MM.1S (cell line): ENCODE measurements at regions not wholly inside any gene's neighbourhood (a gene's known extent, or its start where the extent isn't known, plus 50 kb on each side); places are given as distances from the start of the nearest gene placed in this dataset.
"Not testable (repeated sequence)": the region's sequence is repeated elsewhere in the genome, so short reads cannot be mapped to it uniquely, and the experiment has no call there.

Experiments used
- DNase-seq: peaks from one replicate; pipeline ENCODE4 v3.0.0-alpha.2; 2015
- H2AFZ ChIP-seq: fragments of 300-600 bp; sonication (generic); 2 replicates; pipeline ENCODE4 v1.6.0; 2016; ENCODE audit warnings: antibody characterized with exemption, low read length
- H3F3A ChIP-seq: fragments of 300-600 bp; sonication (generic); 2 replicates; pipeline ENCODE4 v1.6.1; 2016; ENCODE audit warnings: mild to moderate bottlenecking, antibody characterized with exemption, low read length, moderate library complexity, mixed read lengths; ENCODE audit not compliant: insufficient read depth
- H3K27ac ChIP-seq: fragments of 300-600 bp; sonication (generic); 2 replicates; pipeline ENCODE4 v1.5.1; 2016; ENCODE audit warnings: mild to moderate bottlenecking, low read length
- H3K27me3 ChIP-seq: fragments of 300-600 bp; sonication (generic); replicated peaks from 2 replicates; pipeline ENCODE4 v1.6.0; 2016; ENCODE audit warnings: low read length; ENCODE audit not compliant: insufficient read depth
- H3K36me3 ChIP-seq: fragments of 300-600 bp; sonication (generic); replicated peaks from 2 replicates; pipeline ENCODE4 v1.6.1; 2016; ENCODE audit warnings: mild to moderate bottlenecking, low read length, mixed read lengths; ENCODE audit not compliant: insufficient read depth
- H3K4me1 ChIP-seq: fragments of 300-600 bp; sonication (generic); 2 replicates; pipeline ENCODE4 v1.6.1; 2016; ENCODE audit warnings: low read length, mixed read lengths
- H3K4me2 ChIP-seq: fragments of 300-600 bp; sonication (generic); 2 replicates; pipeline ENCODE4 v1.6.0; 2016; ENCODE audit warnings: low read depth, low read length
- H3K4me3 ChIP-seq: fragments of 300-600 bp; sonication (generic); 2 replicates; pipeline ENCODE4 v1.5.1; 2016; ENCODE audit warnings: low read length, mixed read lengths
- H3K79me2 ChIP-seq: fragments of 300-600 bp; sonication (generic); 2 replicates; pipeline ENCODE4 v1.6.1; 2016; ENCODE audit warnings: mixed run types, low read length, mixed read lengths
- H3K9ac ChIP-seq: fragments of 300-600 bp; sonication (generic); 2 replicates; pipeline ENCODE4 v1.6.1; 2016; ENCODE audit warnings: low read length, mixed read lengths
- H3K9me2 ChIP-seq: fragments of 300-600 bp; sonication (generic); replicated peaks from 2 replicates; pipeline ENCODE4 v1.6.1; 2016; ENCODE audit warnings: mild to moderate bottlenecking, low read length, mixed read lengths; ENCODE audit not compliant: insufficient read depth
- H3K9me3 ChIP-seq: fragments of 300-600 bp; sonication (generic); replicated peaks from 2 replicates; pipeline ENCODE4 v1.6.1; 2016; ENCODE audit warnings: mild to moderate bottlenecking, low read length, mixed read lengths; ENCODE audit not compliant: insufficient read depth
- H4K20me1 ChIP-seq: fragments of 300-600 bp; sonication (generic); 2 replicates; pipeline ENCODE4 v1.6.1; 2016; ENCODE audit warnings: mild to moderate bottlenecking, low read length, moderate library complexity, mixed read lengths; ENCODE audit not compliant: insufficient read depth
- CTCF ChIP-seq: fragments of 300-600 bp; sonication (generic); IDR thresholded peaks from 2 replicates; pipeline ENCODE4 v1.5.1; 2016; ENCODE audit warnings: antibody characterized with exemption, low read length, mixed read lengths
- EZH2 ChIP-seq: fragments of 300-600 bp; sonication (generic); optimal IDR thresholded peaks from 2 replicates; pipeline ENCODE3; 2017; ENCODE audit warnings: low read depth, mild to moderate bottlenecking, antibody characterized with exemption, low read length, mixed read lengths
- EZH2phosphoT487 ChIP-seq: fragments of 300-600 bp; sonication (generic); IDR thresholded peaks from 2 replicates; pipeline ENCODE4 v1.6.1; 2018; ENCODE audit warnings: antibody characterized with exemption, low read length

DNA sequence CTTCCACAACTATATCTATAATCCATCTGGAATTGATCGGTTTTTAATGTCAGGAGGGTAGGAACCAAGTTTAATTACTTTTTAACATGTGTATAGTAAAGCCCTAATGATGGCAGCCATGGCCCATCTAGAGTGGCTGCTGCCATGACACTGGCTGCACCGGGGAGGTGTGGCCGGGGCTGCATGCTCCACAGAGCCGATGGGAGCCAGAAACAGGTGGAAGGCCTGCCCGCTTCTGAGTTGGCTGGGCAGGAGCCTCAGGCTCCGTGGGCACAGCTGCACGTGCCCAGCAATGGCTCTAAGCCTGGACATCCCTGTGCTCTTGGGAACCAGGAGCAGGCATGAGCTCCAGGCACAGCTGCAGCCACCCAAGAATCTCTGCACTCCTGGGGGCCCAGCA lies 73.0 kb downstream of the GBP6 start:
- TF ChIP-seq EZH2phosphoT487 (no peak), CTCF (no peak)
- Histone ChIP-seq H3K27ac (no peak overlapping the region), H4K20me1 (no peaks in the 10 kb centered on the region), H3K27me3 (no peaks in the 10 kb centered on the region), H3K79me2 (no peaks in the 10 kb centered on the region), H3K4me3 (no peak overlapping the region), H2AFZ (no peak overlapping the region), H3K4me2 (no peak overlapping the region), H3K9ac (no peak overlapping the region), H3K9me2 (no peaks in the 10 kb centered on the region), H3K9me3 (no peaks in the 10 kb centered on the region), H3F3A (no peaks in the 10 kb centered on the region), H3K4me1 (no peaks in the 10 kb centered on the region), H3K36me3 (no peaks in the 10 kb centered on the region)
- DNase-seq = no peak

GRCh38 chr1:89438301-89438700 lies 74.4 kb downstream of the GBP6 start:
- H2AFZ ChIP-seq, H3K27me3 ChIP-seq, DNase-seq, H3K4me3 ChIP-seq, H3K9me3 ChIP-seq, H3F3A ChIP-seq, H3K4me2 ChIP-seq, H3K79me2 ChIP-seq, H3K27ac ChIP-seq, H3K9me2 ChIP-seq, H3K4me1 ChIP-seq, H3K36me3 ChIP-seq, H3K9ac ChIP-seq, H4K20me1 ChIP-seq: not testable (repeated sequence)

DNA sequence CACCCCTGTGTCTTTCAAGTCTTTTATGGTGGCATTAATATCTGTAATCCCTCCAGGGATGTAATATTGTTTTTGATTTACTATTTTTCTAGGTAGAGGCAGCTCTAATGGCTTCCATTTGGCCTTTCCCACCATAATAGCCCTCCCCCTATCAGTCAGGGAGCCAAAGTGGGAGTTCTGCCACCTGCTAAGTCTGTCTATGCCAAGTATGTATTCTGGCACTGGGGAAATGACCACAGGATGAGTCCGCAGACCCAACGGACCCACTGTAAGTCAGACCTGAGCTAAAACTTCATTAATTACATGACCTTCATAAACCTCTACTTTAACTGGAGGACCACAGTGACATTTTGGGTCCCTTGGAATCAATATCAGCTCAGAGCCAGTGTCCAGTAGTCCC lies 77.1 kb downstream of the GBP6 start:
- DNase-seq = no peak
- no peaks in the 10 kb centered on the region for H3K4me1 ChIP-seq
- no peaks in the 10 kb centered on the region for H3K36me3 ChIP-seq
- no peak overlapping the region for H3K9ac ChIP-seq
- H3K9me3 ChIP-seq = no peaks in the 10 kb centered on the region
- no peak overlapping the region for H3K4me2 ChIP-seq
- no peaks in the 10 kb centered on the region for H3K9me2 ChIP-seq
- no peaks in the 10 kb centered on the region for H3K27me3 ChIP-seq
- H3K79me2 ChIP-seq = no peaks in the 10 kb centered on the region
- no peaks in the 10 kb centered on the region for H3F3A ChIP-seq
- H3K4me3 ChIP-seq = no peak overlapping the region
- no peak overlapping the region for H2AFZ ChIP-seq
- H4K20me1 ChIP-seq = no peaks in the 10 kb centered on the region
- H3K27ac ChIP-seq = no peak overlapping the region
- TF ChIP-seq CTCF (no peak), EZH2 (no peak), EZH2phosphoT487 (no peak)

DNA sequence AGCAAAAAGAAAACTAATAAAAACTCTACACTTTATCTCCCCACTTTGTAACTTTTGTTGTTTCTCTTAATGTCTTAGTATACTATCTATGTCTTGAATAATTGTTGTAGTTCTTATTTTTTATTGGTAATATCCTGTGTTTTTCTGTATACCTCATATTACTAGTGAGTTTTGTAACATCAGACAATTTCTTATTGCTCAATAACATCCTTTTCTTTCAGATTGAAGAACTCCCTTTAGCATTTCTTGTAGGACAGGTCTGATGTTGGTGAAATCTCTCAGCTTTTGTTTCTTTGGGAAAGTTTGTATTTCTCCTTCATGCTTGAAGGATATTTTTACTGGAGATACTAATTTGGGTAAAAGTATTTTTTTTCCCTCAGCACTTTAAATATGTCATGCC lies 79.8 kb upstream of the LRRC8B start:
- no peaks in the 10 kb centered on the region for H3K79me2 ChIP-seq
- no peaks in the 10 kb centered on the region for H4K20me1 ChIP-seq
- no peak for DNase-seq
- H3K27ac ChIP-seq = no peak overlapping the region
- no peaks in the 10 kb centered on the region for H3K9me2 ChIP-seq
- TF ChIP-seq CTCF (no peak), EZH2phosphoT487 (no peak), EZH2 (no peak)
- H3K4me3 ChIP-seq = no peak overlapping the region
- H3K4me1 ChIP-seq = no peaks in the 10 kb centered on the region
- no peaks in the 10 kb centered on the region for H3K9me3 ChIP-seq
- H3F3A ChIP-seq = no peaks in the 10 kb centered on the region
- H2AFZ ChIP-seq = no peak overlapping the region
- H3K27me3 ChIP-seq = no peaks in the 10 kb centered on the region
- H3K9ac ChIP-seq = no peak overlapping the region
- H3K36me3 ChIP-seq = no peaks in the 10 kb centered on the region
- H3K4me2 ChIP-seq = no peak overlapping the region
